ENCODE measurements at regions not wholly inside any gene's neighbourhood (a gene's known extent, or its start where the extent isn't known, plus 50 kb on each side); places are given as distances from the start of the nearest gene placed in this dataset.

DNA sequence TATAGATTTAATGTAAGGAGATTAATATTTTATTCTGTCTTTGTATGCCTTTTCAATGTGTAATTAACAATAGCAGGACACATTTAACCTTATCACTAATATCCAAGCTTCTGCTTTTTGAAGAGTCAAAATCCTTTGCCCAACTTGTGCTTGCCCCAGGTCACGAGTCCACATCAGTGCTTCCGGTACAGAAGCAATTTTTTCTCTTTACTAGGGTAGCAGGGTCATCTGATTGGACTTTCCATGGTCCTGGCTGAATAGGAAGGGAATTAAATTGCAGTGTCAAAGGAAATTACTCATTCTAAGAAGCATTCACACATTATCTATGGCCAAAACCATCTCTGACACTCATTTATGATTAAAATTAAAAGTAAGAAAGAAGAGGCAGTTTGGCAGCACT lies 460.5 kb upstream of the ADGRL2 start:
- TF ChIP-seq POLR2A (IDR thresholded peaks at IDR 0.05) (no peak), POLR2AphosphoS5 (IDR thresholded peaks at IDR 0.05) (no peak)
- TF ChIP-seq, protein P1, sequence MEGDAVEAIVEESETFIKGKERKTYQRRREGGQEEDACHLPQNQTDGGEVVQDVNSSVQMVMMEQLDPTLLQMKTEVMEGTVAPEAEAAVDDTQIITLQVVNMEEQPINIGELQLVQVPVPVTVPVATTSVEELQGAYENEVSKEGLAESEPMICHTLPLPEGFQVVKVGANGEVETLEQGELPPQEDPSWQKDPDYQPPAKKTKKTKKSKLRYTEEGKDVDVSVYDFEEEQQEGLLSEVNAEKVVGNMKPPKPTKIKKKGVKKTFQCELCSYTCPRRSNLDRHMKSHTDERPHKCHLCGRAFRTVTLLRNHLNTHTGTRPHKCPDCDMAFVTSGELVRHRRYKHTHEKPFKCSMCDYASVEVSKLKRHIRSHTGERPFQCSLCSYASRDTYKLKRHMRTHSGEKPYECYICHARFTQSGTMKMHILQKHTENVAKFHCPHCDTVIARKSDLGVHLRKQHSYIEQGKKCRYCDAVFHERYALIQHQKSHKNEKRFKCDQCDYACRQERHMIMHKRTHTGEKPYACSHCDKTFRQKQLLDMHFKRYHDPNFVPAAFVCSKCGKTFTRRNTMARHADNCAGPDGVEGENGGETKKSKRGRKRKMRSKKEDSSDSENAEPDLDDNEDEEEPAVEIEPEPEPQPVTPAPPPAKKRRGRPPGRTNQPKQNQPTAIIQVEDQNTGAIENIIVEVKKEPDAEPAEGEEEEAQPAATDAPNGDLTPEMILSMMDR (IDR thresholded peaks at IDR 0.05): no peak

Measured in breast epithelium (tissue), 3 donors.